ENCODE measurements at regions not wholly inside any gene's neighbourhood (a gene's known extent, or its start where the extent isn't known, plus 50 kb on each side); places are given as distances from the start of the nearest gene placed in this dataset.

DNA sequence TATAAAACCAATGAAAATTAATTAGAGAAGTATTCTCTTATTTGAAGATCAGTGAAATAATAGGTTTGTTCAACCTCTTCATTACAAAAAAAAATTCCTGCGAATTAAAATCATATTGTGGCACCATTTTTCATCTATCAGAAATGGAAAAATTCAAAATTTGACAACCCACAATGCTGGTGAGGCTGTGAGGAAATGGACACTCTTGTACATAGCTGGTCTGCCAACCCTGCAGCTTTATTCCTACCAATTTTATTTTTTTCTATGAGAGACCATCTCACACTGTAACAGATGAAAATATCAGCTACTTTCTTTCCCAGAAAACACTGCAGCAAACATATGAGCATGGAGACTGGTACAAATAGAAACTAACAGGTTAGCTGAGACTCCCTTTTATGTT, 208.8 kb upstream of the SEMA3E start:
- no peak for TF ChIP-seq POLR2AphosphoS5 (IDR thresholded peaks at IDR 0.05; ENCODE audit: low read depth, low read length)
- no peak for TF ChIP-seq POLR2A (IDR thresholded peaks at IDR 0.05; ENCODE audit: low read depth, low read length)

All from GM12891 (cell line).